Natural killer cell (primary cell): ENCODE measurements at regions not wholly inside any gene's neighbourhood (a gene's known extent, or its start where the extent isn't known, plus 50 kb on each side); places are given as distances from the start of the nearest gene placed in this dataset.

Experiments used
- ATAC-seq, 3 donors: fragments of 150-1000 bp in 2 of 3; fragments of 200-7000 bp in 1 of 3; cut with Tn5 transposase; 1 replicate in 1 of 3; 2 replicates in 2 of 3; pipeline ENCODE4 v1.10.0; 2021; ENCODE audit warnings: mild to moderate bottlenecking in 2 of 3, moderate library complexity in 2 of 3
- DNase-seq, 2 donors: peaks; one replicate each; pipeline versions ENCODE4 v3.0.0 to v3.0.0-alpha.2; 2013 to 2021; ENCODE audit warnings: mixed read lengths in 1 of 2
- H3K27ac ChIP-seq: one replicate; pipeline ENCODE4 v1.5.1; 2013; ENCODE audit warnings: mild to moderate bottlenecking, low read length
- H3K27me3 ChIP-seq: one replicate; pipeline ENCODE4 v1.6.1; 2013; ENCODE audit warnings: low read length; ENCODE audit not compliant: control insufficient read depth, insufficient read depth
- H3K36me3 ChIP-seq: one replicate; pipeline ENCODE4 v1.6.1; 2013; ENCODE audit warnings: low read length; ENCODE audit not compliant: control insufficient read depth, insufficient read depth
- H3K4me1 ChIP-seq: one replicate; pipeline ENCODE4 v1.6.1; 2013; ENCODE audit warnings: low read length; ENCODE audit not compliant: control insufficient read depth, insufficient read depth
- H3K4me3 ChIP-seq: one replicate; pipeline ENCODE4 v1.5.1; 2013; ENCODE audit warnings: low read length
- H3K9me3 ChIP-seq: one replicate; pipeline ENCODE4 v1.6.1; 2013; ENCODE audit warnings: low read length; ENCODE audit not compliant: control insufficient read depth, insufficient read depth
- H3K27ac Mint-ChIP-seq, 2 donors: one replicate each; pipeline ENCODE4 v1.8.0; 2022; ENCODE audit warnings: mild to moderate bottlenecking in 2 of 2, mixed read lengths in 2 of 2, moderate library complexity in 1 of 2
- H3K27me3 Mint-ChIP-seq, 2 donors: one replicate each; pipeline ENCODE4 v1.8.0; 2022; ENCODE audit warnings: low read depth in 2 of 2, mixed read lengths in 2 of 2
- H3K36me3 Mint-ChIP-seq: one replicate; pipeline ENCODE4 v1.8.0; 2022; ENCODE audit warnings: mixed read lengths
- H3K4me1 Mint-ChIP-seq, 2 donors: one replicate each; pipeline ENCODE4 v1.8.0; 2022; ENCODE audit warnings: mixed read lengths in 2 of 2
- H3K4me3 Mint-ChIP-seq: one replicate; pipeline ENCODE4 v1.8.0; 2022; ENCODE audit warnings: mild to moderate bottlenecking, moderate library complexity, mixed read lengths
- H3K9me3 Mint-ChIP-seq, 2 donors: one replicate each; pipeline ENCODE4 v1.8.0; 2022; ENCODE audit warnings: mixed read lengths in 2 of 2
- WGBS: methylation state at CpG from one replicate; pipeline ENCODE4 v1.1.7; 2013; ENCODE audit warnings: missing lambda C conversion rate; ENCODE audit not compliant: insufficient coverage; 5-methylcytosine and 5-hydroxymethylcytosine counted together
- intact Hi-C: fragments of 100-400 bp; cut with micrococcal nuclease; formaldehyde crosslinking; loops from one replicate; pipeline ENCODE4 v1.14.2; 2022
- TF ChIP-seq, protein P1 (sequence below): fragments of 200-600 bp; IDR thresholded peaks from one replicate; pipeline ENCODE4 v1.8.0; 2022; ENCODE audit warnings: antibody characterized with exemption

DNA sequence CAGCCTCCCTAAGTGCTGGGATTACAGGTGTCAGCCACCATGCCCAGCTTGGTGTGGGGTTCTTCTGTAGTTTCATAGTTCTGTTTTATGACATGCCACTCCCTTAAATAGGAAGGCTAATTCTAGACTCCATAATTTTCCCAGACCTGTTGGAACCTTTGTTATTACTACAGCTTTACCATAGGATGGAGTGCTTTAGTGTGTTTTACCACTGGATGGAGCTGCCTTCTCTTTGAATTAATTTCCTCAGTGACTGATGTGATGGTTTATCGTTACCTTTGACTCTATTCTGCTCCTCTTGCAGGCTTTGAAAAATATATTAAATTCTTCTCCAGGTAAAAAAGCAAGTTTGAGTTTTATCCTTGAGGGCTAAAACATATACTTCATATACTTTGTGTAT lies 84.6 kb upstream of the NEK7 start:
- DNase-seq = no peak
- Mint-ChIP-seq H3K36me3 (no peaks in the 10 kb centered on the region), H3K9me3 (no peaks in the 10 kb centered on the region), H3K4me1 (no peaks in the 10 kb centered on the region), H3K27ac (no peak overlapping the region), H3K27me3 (peaks cover 23 to 45% of the 10 kb centered on the region in 2 donors), H3K4me3 (no peak overlapping the region)
- H3K4me1 ChIP-seq = no peaks in the 10 kb centered on the region
- peaks cover 5% of the 10 kb centered on the region for H3K27me3 ChIP-seq
- ATAC-seq = no peak
- no CpG with 5 or more reads among the region's 1 CpG for WGBS
- H3K27ac ChIP-seq = no peak overlapping the region
- no peaks in the 10 kb centered on the region for H3K9me3 ChIP-seq
- no peaks in the 10 kb centered on the region for H3K36me3 ChIP-seq
- TF ChIP-seq, protein P1, sequence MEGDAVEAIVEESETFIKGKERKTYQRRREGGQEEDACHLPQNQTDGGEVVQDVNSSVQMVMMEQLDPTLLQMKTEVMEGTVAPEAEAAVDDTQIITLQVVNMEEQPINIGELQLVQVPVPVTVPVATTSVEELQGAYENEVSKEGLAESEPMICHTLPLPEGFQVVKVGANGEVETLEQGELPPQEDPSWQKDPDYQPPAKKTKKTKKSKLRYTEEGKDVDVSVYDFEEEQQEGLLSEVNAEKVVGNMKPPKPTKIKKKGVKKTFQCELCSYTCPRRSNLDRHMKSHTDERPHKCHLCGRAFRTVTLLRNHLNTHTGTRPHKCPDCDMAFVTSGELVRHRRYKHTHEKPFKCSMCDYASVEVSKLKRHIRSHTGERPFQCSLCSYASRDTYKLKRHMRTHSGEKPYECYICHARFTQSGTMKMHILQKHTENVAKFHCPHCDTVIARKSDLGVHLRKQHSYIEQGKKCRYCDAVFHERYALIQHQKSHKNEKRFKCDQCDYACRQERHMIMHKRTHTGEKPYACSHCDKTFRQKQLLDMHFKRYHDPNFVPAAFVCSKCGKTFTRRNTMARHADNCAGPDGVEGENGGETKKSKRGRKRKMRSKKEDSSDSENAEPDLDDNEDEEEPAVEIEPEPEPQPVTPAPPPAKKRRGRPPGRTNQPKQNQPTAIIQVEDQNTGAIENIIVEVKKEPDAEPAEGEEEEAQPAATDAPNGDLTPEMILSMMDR = no peak
- H3K4me3 ChIP-seq = no peak overlapping the region
- intact Hi-C loops = no loop called here

DNA sequence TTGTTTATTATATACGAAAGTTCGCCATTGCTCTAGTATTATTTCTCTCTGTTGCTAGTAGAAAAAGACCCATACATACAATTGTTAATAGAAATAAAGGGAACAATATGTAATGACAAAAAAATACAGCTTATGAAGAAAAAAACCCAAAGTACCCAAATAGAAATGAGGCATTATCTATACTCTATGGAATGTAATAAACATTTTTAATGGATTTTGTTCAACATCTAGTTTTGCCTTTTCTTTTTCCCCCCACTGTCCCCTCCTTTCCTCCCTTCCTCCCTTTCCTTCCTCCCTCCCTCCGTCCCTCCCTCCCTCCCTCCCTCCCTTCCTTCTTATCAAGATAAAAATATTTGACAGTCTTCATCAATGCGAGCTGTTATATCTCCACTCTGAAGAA lies 81.5 kb upstream of the NEK7 start:
- H3K9me3 Mint-ChIP-seq = no peaks in the 10 kb centered on the region
- no peaks in the 10 kb centered on the region for H3K36me3 Mint-ChIP-seq
- Histone ChIP-seq H3K4me3 (no peak overlapping the region), H3K27me3 (peaks cover 5% of the 10 kb centered on the region), H3K9me3 (no peaks in the 10 kb centered on the region), H3K4me1 (no peaks in the 10 kb centered on the region), H3K27ac (no peak overlapping the region), H3K36me3 (no peaks in the 10 kb centered on the region)
- H3K4me1 Mint-ChIP-seq = no peaks in the 10 kb centered on the region
- DNase-seq (no peak), ATAC-seq (no peak)
- TF ChIP-seq, protein P1 = no peak
- H3K27ac Mint-ChIP-seq = no peak overlapping the region
- peaks cover 15 to 27% of the 10 kb centered on the region in 2 donors for H3K27me3 Mint-ChIP-seq
- intact Hi-C loops = no loop called here
- 89% methylated on average over 1 of the region's 4 CpGs for WGBS
- H3K4me3 Mint-ChIP-seq = no peak overlapping the region

DNA sequence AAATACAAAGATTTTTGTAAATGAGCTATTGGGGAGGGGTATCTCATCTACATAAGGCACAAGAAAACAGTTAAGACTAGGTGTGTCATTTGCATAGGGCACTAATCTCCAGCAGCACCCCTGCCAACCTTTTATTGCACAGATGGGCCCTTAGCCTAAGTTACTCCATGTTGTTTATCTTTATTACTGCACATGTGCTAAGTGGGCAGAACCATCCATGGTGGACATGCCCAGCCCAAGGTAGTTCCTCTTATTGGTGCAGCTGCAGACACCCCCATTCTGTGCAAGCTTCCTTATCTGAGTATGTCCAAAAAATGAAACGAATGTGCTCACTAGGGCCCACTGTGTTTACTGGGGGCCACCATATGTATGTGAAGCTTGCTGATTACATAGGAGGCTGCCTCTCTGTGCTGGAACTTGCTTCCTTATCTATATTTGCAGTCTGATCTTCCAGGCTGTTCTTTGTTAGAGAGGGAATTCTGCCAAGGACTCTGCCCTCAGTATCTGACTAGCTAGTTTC lies 77.3 kb upstream of the NEK7 start:
- Mint-ChIP-seq H3K4me3 (no peak overlapping the region), H3K27ac (no peak overlapping the region), H3K9me3 (no peaks in the 10 kb centered on the region), H3K4me1 (no peaks in the 10 kb centered on the region), H3K36me3 (no peaks in the 10 kb centered on the region), H3K27me3 (peaks cover 7 to 16% of the 10 kb centered on the region in 2 donors)
- no peak for DNase-seq
- TF ChIP-seq, protein P1 = no peak
- Histone ChIP-seq H3K9me3 (no peaks in the 10 kb centered on the region), H3K27ac (no peak overlapping the region), H3K4me1 (no peaks in the 10 kb centered on the region), H3K4me3 (no peak overlapping the region), H3K27me3 (no peaks in the 10 kb centered on the region), H3K36me3 (no peaks in the 10 kb centered on the region)
- intact Hi-C loops = no loop called here
- ATAC-seq = no peak
- WGBS = 50% methylated on average over 1 of the region's 1 CpG

DNA sequence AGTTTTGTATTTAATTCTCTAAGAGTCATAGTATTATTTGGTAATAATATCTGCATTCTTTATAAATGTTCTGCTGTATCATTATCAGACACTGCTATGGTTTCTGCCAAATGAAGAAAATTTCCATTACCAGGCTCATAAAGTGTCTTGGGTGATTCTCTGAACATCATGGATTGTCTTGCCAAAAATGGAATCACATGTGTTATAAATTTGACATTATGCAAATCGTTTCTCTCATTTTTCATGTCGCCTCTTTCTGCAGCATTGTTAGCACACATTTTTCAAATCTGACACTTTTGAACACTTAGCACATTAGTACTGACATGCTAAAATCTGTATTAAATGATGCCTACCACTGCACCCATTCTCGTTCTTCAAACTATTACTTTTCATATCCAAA lies 74.2 kb upstream of the NEK7 start:
- ATAC-seq = no peak

More for the DNA sequence above, 74.2 kb upstream of the NEK7 start:
- DNase-seq = no peak
- intact Hi-C loops = loop anchor here (10.0 kb wide), 1 partner anchor 192 kb away; no protein-coding TSS in a partner anchor
- Histone ChIP-seq H3K27me3 (no peaks in the 10 kb centered on the region), H3K4me3 (no peak overlapping the region), H3K9me3 (no peaks in the 10 kb centered on the region), H3K4me1 (no peaks in the 10 kb centered on the region), H3K27ac (no peak overlapping the region), H3K36me3 (no peaks in the 10 kb centered on the region)
- WGBS = 88% methylated on average over 2 of the region's 3 CpGs
- Mint-ChIP-seq H3K4me3 (no peak overlapping the region), H3K36me3 (no peaks in the 10 kb centered on the region), H3K4me1 (no peaks in the 10 kb centered on the region), H3K9me3 (no peaks in the 10 kb centered on the region), H3K27me3 (peaks cover 4 to 6% of the 10 kb centered on the region in 2 donors), H3K27ac (no peak overlapping the region)
- TF ChIP-seq, protein P1 = no peak
